Stimulated activated CD4-positive, alpha-beta T cell treated with anti-CD3 and anti-CD28 coated beads, TNF-alpha, amount 100 ng/mL, for 1 hour (primary cell): ENCODE measurements at regions not wholly inside any gene's neighbourhood (a gene's known extent, or its start where the extent isn't known, plus 50 kb on each side); places are given as distances from the start of the nearest gene placed in this dataset.

ENCODE experiments used
- DNase-seq, 3 donors: peaks; one replicate each; pipeline ENCODE4 v3.0.0-alpha.2; 2020; ENCODE audit warnings: low read depth in 3 of 3, low spot score in 1 of 3

DNA sequence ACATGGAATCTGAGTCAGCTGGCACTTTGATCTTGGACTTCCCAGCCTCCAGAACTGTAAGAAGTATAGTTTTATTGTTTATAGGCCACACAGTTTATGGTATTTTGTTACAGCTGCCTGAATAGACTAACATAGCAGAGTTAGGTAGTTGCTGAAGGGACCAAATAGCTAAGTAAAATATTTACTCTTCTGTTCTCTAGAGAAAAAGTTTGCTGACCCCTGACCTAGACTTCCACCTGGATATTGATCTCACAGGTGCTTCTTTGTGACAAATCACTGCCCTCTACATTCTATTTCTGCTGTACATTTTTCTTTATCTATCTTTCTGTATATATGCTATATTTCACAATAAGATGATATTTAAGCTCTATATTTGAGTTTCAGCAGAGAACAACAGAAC lies 212.5 kb downstream of the CSNK2A3 start:
- no peak for DNase-seq

DNA sequence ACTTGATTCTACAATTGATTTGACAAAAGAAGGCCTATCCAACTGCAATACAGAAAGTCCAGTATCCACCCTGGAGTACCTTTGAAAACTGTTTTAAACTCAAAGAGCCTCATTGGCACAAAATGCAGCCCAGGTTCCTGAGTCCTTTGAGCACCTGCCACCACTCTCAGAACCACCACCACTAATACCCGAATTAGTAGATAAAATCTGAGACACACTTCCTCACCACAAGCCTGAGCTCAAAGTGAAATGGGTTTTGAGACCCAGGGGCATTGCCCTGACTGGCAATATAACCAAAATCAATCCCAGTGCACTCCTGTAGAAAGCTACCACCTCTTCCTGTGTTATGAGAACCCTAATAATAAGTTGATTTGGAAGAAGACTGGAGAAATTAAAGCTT lies 215.7 kb downstream of the CSNK2A3 start:
- DNase-seq: no peak

DNA sequence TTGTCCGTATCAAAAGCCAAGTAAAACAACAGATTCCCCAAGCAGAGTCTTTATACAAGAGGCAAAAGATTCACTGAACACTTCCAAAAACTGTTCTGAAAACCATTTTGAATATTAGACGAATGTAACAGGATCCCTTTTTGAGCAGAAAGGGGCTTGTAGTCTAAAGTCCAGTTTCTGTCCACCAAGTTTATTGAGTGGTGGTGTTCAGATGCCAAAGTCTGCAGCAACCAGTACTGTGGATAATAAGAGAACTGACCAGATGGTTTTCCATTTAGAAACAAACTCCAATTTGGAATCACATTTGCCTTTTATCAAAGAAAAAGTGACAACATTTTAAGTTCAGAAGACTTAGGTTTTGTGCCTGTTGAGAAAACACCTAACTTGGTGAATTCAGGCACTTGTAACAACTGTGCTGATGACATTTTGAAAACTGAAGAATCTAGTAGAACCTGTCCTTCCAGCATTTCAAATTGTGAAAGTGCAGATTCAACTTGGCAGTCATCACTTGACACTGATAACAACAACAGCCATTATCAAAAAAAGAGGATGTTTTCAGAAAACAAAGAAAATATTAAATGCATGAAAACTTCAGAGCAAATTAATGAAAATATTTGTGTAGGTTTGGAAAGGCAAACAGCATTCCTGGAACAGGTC lies 217.1 kb downstream of the CSNK2A3 start:
- no peak for DNase-seq

DNA sequence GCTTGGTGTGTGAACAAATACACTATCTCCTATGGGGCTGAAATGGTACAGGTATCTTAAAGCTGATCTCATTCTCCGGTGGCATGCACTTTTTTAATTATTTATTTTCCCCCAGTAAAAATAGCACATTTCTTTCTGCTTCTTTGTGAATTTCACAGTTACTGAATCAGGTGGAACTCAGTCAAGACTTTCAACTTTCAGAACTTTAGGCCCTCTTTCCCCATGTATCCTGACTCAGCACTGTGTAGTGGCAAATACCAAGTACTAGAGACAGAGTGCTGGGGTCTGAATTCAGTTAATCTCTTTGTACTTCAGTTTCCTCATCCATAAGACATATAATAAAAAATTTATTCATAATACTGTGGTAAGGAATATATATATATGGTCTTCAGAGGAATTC lies 223.9 kb downstream of the CSNK2A3 start:
- DNase-seq: no peak

DNA sequence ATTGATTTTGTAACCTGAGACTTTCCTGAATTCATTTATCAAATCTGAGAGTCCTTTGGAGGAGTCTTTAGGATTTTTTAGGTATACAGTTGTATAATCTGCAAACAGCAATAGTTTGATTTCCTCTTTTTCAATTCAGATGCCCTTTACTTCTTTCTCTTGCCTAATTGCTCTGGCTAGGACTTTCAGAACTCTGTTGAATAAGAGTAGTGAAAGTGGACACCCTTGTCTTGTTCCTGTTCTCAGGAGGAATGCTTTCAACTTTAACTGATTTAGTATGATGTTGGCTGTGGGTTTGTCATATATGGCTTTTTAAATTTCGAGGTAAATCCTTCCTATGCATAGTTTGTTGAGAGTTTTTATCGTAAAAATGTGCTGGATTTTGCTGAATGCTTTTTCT lies 227.4 kb downstream of the CSNK2A3 start:
- DNase-seq: no peak

DNA sequence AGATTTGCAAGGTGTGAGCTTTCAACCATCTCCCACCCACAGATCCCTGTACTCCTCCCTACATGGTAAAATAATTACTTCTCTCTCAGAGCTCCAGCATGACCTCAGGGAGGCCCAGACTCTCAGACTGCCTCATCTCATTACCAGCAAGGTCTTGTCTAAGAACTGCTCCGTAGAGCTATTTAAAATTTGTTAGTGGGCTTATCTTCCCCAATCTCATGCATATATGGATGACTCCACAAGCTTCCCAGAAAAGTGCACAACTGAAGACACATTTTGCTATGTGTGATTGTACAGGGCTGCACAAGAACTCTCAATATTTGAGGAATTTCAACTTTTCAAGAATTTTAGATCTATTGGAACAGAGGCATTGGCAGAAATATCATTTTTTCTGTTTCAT lies 230.3 kb downstream of the CSNK2A3 start:
- DNase-seq: no peak

DNA sequence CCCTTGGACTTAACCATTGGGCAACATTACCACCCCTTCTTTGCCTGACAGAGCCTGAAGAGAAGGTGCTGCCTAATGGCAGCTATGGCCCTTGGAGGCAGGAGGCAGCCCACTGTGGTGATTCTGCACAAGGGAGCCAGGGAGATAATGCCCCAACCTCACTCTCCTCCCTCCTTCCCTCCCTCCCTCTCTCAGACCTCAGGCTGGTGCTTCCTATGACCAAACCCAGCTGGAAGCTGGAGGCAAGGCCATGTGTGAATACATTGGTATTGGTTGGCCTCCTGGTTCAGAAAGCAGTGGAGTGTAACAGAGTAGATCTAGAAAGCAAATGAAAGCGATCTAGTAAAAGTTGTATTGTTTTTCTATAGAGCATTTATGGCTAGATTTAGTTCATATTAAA lies 233.1 kb downstream of the CSNK2A3 start:
- no peak for DNase-seq

DNA sequence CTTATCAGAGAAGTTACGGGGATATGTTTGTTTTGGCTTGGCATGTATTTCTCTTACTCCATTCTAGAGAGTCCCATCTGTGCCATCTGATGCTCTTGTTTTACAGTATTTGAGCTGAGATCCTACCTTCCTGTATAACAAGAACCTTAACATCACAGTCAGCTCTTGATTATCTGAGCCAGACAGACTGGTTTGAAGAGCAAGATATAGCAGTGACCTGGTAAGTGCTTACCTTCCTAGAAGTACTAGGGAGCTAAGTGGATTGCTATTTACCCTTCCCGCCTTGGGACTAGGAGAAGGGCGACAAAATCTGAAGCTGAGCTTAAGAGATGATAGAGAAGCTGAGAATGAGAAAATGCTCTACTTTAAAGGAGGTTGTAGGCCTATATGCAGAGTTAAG lies 235.3 kb downstream of the CSNK2A3 start:
- DNase-seq: no peak

DNA sequence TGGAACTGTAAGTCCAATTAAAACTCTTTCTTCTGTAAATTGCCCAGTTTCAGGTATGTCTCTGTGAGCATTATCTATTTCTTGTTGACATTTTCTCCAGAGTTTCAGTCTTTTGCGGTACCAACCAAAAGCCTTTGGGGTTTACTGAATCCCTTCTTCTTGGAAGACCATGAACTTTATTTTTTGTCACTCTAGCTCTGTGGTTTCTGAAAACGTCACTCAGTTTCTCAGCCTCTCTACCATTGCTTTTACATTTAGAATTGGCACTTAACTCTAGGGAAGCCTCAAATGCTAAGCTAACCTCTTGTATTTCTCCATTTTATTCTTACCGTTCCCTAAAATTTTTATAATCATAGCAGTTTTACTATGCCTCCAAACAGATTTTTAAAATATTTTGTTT lies 237.6 kb downstream of the CSNK2A3 start:
- DNase-seq: no peak

DNA sequence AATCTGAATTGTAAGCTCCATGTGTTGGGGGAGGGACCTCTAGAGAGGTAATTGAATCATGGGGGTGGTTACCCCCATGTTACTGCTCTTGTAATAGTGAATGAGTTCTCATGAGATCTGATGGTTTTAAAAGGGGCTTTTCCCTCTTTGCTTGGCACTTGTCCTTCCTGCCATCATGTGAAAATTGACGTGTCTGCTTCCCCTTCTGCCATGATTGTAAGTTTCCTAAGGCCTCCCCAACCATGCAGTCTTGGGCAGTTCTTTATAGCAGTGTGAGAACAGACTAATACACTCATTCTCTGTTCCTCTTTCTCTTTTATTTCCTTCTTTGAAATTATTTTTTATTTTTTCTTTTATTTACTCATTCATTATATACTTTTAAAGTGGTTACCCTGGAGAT lies 239.4 kb downstream of the CSNK2A3 start:
- no peak for DNase-seq

DNA sequence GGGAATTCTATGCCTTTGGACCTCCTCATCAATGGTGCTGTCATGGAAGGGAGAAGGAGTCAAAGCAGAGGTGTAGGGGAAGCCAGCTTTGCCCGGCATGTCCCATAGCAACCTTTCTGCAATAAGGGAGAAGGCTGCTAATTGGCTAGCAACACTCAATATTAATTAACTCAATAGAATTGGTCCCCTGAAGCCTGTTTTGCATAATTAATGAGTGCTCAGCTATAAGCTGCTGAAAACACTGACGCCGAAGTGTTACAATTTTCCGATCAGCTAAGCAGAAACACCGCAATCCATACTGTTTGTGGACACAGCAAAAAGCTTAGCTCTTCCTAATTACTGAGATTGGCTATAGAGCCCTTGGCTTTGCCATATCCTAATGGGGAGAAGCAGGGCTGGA lies 245.0 kb downstream of the CSNK2A3 start:
- no peak for DNase-seq

DNA sequence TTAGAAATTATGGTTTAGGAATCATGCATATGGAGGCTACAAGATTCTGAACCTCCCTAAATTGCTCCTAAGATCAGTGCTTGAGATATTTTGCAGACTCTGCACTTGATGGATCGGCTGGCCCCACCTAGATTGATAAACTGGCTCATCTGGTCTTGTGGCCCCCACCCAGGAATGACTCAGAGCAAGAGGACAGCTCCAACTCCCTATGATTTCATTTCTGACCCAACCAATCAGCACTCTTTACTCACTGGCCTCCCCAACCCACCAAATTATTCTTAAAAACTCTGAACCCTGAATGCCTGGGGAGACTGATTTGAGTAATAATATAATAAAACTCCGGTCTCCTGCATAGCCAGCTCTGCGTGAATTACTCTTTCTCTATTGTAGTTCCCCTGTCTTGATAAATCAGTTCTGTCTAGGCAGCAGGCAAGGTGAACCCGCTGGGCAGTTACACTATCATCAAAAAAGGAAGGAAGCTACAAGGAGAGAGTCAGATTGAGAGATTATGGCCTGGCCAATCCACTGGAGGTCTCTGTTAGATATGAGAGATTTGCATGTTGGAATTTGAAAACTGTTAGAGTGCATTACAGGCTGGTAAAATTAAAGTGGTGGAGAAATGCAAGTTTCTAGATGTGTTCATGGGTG lies 245.8 kb downstream of the CSNK2A3 start:
- DNase-seq: no peak

DNA sequence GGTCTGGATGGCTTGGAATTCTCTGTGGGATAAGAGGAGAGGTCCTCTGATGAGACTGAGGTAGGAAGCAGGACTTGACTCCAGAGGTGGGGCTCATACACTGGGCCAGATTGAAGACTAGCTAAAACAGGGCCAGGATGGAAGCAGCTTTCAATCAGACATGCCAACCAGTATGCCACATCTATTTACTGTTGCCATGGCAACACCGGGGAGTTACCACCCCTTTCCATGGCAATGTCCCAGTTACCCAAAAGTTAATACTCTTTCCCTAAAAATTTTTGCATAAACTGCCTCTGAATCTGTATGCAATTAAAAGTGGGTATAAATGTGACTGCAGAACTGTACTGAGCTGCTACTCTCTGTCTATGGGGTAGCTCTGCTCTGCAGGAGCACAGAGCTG lies 247.5 kb upstream of the ZBED5 start:
- no peak for DNase-seq

DNA sequence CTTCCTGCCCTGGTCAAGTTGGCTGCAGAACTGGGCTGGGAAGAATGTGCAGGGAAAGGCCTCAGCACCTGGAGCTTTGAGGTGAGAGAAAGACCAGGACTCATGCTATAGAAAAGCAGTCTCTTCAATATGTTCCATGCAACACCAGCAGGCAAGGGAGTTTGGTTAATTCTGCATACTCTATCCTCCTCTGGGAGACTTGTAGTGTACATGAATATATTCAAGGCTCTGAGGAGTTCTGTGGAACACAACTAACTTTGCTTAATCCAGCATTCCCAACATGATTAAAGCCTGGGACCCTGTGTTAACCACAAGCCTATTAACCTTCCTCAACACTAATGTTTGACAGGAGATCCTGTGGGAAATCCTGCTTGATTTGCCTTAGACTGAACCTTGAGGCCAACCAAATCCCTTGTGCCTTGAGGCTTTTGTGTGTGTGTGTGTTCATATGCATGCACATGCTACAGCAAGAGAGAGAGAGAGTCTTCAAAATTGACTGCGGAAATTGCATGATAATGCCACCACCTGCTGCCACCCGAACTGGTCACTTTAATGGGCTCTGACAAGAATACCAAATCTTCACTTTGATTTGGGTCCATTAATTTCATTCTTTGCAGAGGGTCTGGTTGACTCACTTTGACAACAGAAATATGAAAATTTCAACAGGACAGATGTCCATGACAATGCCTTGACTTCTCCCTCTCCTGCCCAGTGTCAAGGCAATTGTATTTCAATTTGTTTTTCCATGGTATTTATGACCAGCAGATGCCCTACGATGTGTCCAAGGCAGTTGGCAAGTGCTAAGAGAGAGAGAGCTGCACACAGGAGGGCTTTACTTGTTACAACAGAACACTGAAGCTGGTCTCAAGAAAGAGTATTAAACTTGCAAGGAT lies 238.2 kb upstream of the ZBED5 start:
- no peak for DNase-seq

DNA sequence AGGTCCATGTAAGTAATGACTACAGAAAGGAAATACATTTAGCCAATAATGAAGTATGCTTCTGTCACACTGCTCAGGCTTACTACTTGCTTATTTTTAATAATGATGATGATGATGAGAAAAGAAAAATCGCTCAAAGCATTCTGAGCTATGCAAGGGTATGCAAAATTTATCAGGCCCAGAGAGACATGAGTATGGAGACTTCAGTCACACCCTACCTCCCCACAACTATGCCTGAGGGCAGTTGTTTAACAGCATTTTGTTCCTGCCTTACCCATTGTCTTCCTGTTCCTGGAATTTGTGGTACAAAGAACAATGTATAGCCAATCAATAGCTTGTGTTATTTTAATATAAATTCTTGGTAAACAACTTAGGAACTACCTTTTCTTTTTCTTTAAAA lies 232.6 kb upstream of the ZBED5 start:
- no peak for DNase-seq

DNA sequence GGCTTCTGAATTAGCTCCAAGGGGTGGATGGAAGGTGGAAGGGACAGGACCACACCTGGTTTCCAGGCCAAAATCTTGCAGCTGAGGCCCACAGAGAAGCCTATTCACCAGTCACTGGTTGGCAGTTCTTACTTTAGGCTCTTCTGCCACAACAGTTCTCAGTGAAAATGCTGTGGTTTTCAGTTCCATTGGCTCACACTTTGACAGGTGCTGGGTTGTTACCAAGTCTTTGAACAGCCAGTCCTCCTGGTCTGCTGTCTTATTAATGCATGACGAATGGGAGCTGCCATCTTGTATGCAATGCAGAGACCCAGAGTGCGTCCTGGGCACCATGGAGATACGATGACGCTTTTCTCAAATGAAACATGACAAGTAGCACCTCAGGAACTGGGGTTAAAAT lies 232.0 kb upstream of the ZBED5 start:
- no peak for DNase-seq

DNA sequence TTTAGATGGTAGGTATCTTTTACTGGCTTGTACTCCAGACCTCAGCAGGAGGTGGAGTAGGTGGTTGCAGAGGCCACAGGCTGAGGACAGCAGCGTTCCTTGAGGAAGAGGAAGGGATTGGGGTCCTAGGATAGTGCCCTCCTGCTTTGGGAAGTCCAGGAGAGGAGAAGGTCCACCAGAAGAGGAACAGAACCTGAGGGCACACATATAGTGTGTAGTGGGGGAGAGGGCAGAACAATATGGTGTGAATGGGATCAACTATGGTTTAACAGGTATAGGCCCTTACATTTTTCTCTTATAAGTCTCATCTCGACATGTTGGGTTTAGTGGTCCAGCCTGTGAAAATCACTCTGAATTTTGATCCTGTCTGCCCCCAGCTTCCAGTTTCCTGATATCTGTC lies 229.1 kb upstream of the ZBED5 start:
- no peak for DNase-seq

DNA sequence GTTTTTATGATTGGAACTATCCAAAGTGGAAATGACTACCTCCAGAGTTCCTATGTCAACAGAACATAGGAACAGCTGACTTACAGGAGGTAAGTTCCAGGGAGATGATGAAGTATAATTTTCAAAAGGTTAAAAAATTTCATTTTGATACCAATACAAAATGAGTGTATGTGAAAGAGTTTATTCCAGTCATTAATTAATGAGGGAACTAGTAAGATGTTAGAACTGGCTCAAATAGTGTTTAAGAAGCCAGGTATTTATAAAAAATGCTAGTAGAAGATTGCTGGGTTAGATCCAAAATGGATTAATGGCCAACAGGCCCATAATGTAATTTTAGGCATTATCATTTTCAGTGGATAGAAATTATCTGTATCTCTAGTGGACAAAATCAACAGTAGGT lies 227.7 kb upstream of the ZBED5 start:
- no peak for DNase-seq

DNA sequence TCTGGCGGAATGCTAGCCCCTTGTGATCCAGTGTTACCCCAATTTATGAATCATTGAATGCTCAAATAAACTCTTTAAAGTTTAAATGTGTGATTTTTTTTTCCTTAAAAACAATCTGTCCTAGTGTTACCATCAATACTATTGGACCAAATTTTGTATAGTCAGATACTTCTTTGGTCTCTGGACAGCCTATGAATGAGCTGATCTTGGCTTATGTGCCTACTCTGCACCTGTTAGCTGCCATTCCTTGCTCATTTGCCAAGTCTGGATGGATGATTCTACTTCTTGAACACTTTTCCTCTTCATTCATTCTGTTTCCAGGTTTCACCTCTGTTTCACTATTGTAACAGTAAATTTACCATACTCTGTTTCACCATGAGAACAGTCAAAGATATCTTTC lies 226.5 kb upstream of the ZBED5 start:
- DNase-seq: no peak

DNA sequence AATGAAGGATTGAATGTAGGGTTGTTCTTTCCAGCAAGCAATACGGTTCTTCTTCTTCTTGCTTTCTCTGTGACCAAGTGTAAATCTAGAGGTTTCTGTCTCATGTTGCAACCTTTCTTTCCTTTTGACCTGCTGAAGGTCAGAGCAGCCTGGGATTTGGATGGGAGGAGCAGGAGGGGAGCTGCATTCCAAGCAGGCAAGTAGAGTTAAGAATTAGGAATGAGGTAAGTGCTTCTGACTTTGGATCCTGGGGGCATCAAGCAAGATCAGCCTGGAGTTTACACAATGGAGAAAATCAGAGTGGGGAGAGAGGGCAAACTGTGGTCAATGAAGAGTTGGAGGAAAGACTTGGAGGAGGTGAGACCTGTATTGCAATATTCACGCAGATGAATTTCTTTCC lies 225.6 kb upstream of the ZBED5 start:
- DNase-seq: no peak

DNA sequence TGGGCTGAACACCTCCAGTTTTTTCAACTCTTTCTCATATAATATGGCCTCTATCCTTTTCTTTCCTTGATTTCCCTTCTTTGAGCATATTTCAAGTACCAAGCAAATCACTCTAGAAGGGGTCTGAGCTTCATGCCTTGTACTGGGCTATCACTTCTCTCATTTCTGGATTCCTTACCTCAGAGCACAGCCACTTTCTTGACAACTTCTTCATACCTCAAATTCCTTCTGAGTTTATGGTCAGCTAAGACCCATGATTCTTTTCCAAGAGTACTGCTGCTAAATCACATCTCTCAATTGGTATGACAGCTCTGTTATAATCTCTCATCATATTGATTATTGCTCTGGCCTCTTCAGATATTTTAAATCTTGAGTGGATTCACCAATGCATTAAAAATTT lies 224.8 kb upstream of the ZBED5 start:
- DNase-seq: no peak

DNA sequence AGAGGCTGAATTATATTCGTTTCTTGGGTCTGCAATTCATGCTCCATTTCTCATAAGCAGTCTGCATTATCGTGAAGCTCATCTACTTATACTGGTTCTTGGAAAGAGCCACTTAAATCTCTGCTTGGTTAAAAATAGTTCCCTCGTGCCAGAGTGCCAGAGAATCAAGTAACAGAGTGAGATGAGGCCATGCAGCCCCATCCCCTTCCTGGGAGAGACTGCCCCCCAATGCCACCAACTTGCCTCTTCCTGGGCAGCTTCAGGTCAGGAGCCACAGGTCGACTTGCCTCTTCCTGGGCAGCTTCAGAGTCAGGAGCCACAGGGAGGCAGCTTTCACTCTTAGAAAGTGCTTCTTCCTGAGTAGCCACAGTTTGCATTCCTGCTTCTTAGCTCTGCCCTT lies 223.9 kb upstream of the ZBED5 start:
- no peak for DNase-seq
